Cardiac muscle cell (in vitro differentiated cells and primary cell): ENCODE measurements at regions not wholly inside any gene's neighbourhood (a gene's known extent, or its start where the extent isn't known, plus 50 kb on each side); places are given as distances from the start of the nearest gene placed in this dataset.

ENCODE experiments used
- DNase-seq, 2 donors: peaks; one replicate each; pipeline versions ENCODE4 v3.0.0 to v3.0.0-alpha.2; 2010 to 2017; ENCODE audit warnings: low read depth in 1 of 2, low spot score in 1 of 2
- H3K27ac ChIP-seq: fragments of 200-600 bp; sonication (generic); 2 replicates; pipeline ENCODE4 v1.5.1; 2016
- H3K27me3 ChIP-seq: fragments of 200-600 bp; sonication (generic); 2 replicates; pipeline ENCODE4 v1.6.0; 2016; ENCODE audit warnings: control low read depth
- H3K36me3 ChIP-seq: fragments of 200-600 bp; sonication (generic); 2 replicates; pipeline ENCODE4 v1.5.1; 2016; ENCODE audit warnings: control low read depth
- H3K4me1 ChIP-seq: fragments of 200-600 bp; sonication (generic); 2 replicates; pipeline ENCODE4 v1.8.1; 2017; ENCODE audit warnings: low read depth, mild to moderate bottlenecking, mixed run types
- H3K4me3 ChIP-seq: fragments of 200-600 bp; sonication (generic); 2 replicates; pipeline ENCODE4 v1.5.1; 2016; ENCODE audit warnings: mild to moderate bottlenecking
- H3K9me3 ChIP-seq: fragments of 200-600 bp; sonication (generic); 2 replicates; pipeline ENCODE4 v1.5.1; 2017; ENCODE audit warnings: low read depth, mild to moderate bottlenecking, control low read depth
- CTCF ChIP-seq: IDR thresholded peaks from 2 replicates; pipeline ENCODE4 v1.5.1; 2012; ENCODE audit warnings: low read depth, mild to moderate bottlenecking, low read length

GRCh38 chr1:221100611-221101010, 221.4 kb downstream of the HLX start:
- H3K9me3 ChIP-seq: no peaks in the 10 kb centered on the region
- no peak overlapping the region for H3K27ac ChIP-seq
- H3K36me3 ChIP-seq: no peaks in the 10 kb centered on the region
- no peaks in the 10 kb centered on the region for H3K27me3 ChIP-seq
- DNase-seq: peak in 1 of 2 donors; percentile 81
- no peaks in the 10 kb centered on the region for H3K4me1 ChIP-seq
- TF ChIP-seq CTCF: no peak
- no peak overlapping the region for H3K4me3 ChIP-seq

- no peaks in the 10 kb centered on the region for H3K36me3 ChIP-seq
- no peak overlapping the region for H3K27ac ChIP-seq
- no peak for TF ChIP-seq CTCF
These were observed 222.8 kb downstream of the HLX start for GRCh38 chr1:221101807-221102605.

GRCh38 chr1:221104596-221104995, 225.4 kb downstream of the HLX start:
- TF ChIP-seq CTCF: no peak
- Histone ChIP-seq H3K4me1 (no peaks in the 10 kb centered on the region), H3K27ac (no peak overlapping the region), H3K4me3 (no peak overlapping the region), H3K27me3 (no peaks in the 10 kb centered on the region), H3K36me3 (no peaks in the 10 kb centered on the region), H3K9me3 (no peaks in the 10 kb centered on the region)
- no peak for DNase-seq

More at GRCh38 chr1:221101807-221102605, 222.8 kb downstream of the HLX start:
- no peak overlapping the region for H3K4me3 ChIP-seq
- no peaks in the 10 kb centered on the region for H3K27me3 ChIP-seq
- H3K9me3 ChIP-seq: no peaks in the 10 kb centered on the region
- H3K4me1 ChIP-seq: no peaks in the 10 kb centered on the region
- peak in 1 of 2 donors; percentile 61 for DNase-seq

GRCh38 chr1:221105578-221105977, 226.3 kb downstream of the HLX start:
- TF ChIP-seq CTCF: no peak
- Histone ChIP-seq H3K27me3 (no peaks in the 10 kb centered on the region), H3K9me3 (peaks cover 2% of the 10 kb centered on the region), H3K4me3 (no peak overlapping the region), H3K36me3 (no peaks in the 10 kb centered on the region), H3K4me1 (no peaks in the 10 kb centered on the region), H3K27ac (no peak overlapping the region)
- no peak for DNase-seq

GRCh38 chr1:221106616-221107015, 227.4 kb downstream of the HLX start:
- Histone ChIP-seq H3K27ac (no peak overlapping the region), H3K4me3 (no peak overlapping the region), H3K9me3 (peaks cover 2% of the 10 kb centered on the region), H3K4me1 (no peaks in the 10 kb centered on the region), H3K36me3 (no peaks in the 10 kb centered on the region), H3K27me3 (no peaks in the 10 kb centered on the region)
- TF ChIP-seq CTCF: no peak
- DNase-seq: no peak
